Activated T-cell treated with anti-CD3 and anti-CD28 coated beads for 24 hours (primary cell): ENCODE measurements at regions not wholly inside any gene's neighbourhood (a gene's known extent, or its start where the extent isn't known, plus 50 kb on each side); places are given as distances from the start of the nearest gene placed in this dataset.

Source experiments
- DNase-seq: peaks from one replicate; pipeline ENCODE4 v3.0.0-alpha.2; 2020; ENCODE audit warnings: low read depth

DNA sequence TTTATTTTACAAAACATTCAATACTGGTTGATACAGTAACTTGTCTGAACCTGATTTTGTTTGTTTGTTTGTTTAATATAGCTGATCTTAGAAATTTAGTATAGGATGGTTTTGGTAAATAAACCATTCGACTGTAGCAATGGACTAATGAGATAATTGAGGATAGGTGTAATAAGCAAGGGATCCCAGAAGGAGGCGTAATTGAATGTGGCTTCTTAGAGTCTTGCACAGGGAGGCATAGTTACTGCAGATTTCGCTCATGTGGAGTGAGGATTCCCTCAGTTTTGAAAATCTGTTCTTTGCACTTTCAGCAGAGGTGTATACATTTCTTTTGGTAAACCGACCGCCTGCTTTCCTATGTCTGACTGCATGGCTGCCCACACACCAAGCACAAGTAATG, 709.6 kb downstream of the SOCS6 start:
- DNase-seq = no peak

DNA sequence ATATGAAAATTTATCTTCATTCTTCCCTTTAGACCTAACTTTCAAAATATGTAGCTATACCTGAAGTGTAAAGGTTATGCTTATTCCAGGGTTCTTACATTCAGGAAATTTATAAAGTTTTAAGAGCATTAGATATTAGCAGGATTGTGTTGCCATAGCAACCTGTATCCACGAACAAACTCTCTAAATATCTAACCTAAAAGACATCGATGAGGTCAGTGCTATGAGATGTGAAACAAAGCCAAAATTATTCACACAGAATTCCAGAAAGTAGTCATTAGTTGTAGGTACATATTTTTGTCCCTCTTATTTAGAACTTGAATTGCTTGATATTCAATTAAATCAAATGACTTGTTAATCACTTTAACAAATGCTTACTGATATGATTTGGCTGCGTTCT, 705.3 kb downstream of the SOCS6 start:
- DNase-seq = no peak

DNA sequence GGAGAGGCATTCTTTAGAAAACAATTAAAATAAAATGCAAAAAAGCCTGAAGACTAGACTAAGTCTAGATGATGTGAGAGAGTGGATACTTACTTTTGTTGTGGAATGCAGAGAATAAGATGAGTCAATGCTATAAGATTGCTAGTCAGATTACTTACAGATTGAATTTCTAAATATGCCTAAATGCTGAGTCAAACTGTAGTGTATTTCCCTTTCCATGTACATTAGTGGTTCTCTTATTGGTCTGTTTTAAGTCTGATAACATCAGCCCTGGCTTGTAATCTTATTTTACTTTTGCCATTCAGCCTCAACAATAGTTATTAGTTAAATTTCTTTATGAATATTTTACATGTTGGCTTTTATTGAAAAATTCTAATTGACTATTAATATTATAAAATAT, 702.7 kb downstream of the SOCS6 start:
- DNase-seq = no peak

DNA sequence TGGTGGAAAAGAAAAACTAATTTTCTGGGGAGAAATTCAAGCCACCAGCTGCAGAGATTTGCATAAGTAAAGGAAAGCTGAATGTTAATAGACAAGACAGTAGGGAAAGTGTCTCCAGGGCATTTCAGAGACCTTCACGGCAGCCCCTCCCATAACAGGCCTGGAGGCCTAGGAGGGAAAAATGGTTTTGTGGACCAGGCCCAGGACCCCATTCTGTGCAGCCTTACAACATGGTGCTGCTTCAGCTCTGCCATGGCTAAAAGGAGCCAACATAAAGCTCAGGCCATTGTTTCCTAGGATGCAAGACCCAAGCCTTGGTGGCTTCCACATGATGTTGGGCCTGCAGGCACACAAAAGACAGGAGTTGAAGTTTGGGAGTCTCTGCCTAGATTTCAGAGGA, 697.1 kb downstream of the SOCS6 start:
- no peak for DNase-seq

DNA sequence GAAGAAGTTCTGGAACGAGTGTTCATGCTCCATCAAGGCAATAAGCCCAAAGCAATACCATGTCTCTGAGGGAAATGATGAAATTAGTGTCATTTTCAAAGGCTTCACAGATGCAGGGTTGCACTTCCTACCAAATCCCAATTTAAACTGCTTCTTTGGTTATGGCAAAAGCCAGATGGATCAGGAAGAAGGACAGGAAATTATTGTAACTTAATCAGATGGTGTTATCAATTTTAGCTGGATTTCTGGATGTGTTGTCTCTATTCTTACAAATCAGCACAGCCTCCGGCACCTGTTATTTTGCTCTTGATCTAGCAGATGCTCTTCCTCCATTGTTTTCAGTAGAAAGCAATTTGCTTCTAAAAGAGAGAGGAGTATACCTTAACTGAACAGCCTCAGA, 693.4 kb downstream of the SOCS6 start:
- no peak for DNase-seq

DNA sequence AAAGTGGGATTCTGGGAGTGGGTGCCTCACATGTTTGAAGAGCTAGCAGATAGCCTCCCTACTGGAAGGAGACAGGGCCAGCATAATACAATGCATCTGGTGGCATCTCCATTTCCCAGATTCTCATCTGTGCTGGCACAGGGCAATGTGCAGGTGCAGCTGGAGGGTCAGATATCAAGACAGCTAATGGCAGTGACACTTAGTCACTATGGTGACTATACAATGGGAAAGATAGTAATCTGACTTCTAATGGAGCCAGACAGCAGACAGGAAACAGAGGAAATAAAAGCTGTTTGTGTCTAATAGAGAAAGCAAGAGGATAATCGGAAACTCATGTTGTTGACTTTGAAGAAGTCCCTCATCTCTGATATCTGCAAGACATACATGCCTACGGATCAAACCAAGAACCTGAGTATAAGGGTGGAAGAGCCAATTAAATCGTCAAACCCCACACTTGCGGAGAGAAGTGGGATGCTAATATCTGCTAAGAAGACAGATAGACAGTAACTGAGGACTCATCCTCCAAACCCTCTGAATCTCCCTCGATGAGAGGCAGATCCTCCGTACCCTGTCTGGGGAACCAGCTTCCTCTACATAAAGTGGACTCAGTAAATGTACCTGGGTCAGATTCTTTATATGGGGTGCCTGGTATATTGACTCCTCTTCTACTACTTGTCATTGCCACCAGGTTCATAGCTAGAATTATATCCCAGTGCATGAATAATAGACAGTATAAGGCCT, 692.7 kb downstream of the SOCS6 start:
- no peak for DNase-seq

DNA sequence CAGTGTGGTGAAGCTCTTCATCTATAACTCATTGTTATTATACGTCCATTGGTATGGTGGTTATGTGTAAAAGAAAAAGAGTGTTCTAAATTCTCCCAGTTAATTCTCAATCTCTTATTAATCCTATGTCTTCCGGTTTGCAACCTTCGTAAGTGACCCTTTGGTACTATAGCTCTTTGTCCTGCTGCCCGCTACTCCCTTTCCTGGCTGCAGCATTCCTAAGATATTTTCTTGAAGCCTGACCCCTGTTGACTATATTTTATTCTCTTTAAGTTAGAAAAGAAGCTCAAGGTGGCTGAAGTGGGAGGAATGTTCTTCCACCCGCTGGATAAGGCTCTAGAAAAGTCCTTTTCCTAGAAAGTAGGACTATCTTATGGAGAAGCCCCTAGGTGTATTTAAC, 684.8 kb downstream of the SOCS6 start:
- no peak for DNase-seq

DNA sequence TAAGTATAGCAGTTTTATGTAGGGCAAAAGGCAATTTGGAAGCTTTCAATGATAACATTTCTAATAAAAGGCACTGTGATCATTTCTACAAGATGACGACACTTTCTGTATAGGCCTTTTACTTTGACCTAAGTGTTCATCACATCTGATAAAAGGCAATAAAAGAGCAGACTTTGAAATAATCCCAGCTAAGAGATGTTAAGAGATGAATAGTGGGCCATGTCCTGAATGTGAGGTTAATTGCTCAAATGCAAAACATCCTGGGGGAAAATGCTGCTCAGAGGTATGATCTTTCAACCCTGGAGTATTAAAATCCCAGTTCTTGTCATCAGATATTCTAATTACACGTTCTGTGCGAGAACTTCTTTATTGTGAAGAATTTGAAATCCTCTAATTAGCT, 677.6 kb downstream of the SOCS6 start:
- DNase-seq = no peak

DNA sequence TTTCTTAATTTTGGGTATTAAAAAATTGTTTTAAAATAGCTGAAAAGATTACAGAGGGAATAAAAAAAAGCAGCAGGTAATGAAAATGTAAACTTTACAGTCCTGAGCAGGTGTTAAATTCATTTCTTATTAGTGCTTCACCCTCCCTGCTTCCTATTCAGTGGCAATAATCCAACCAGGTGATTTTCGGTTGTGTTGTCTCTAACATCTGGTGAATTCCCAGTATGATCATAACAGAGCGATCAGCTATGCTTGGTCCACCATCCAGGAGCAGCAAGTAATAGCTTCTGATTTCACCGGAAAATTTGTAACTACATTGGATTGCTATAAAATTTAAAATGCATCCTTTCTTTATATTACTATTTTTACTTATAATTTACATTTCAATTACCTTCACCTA, 673.1 kb downstream of the SOCS6 start:
- DNase-seq = no peak

DNA sequence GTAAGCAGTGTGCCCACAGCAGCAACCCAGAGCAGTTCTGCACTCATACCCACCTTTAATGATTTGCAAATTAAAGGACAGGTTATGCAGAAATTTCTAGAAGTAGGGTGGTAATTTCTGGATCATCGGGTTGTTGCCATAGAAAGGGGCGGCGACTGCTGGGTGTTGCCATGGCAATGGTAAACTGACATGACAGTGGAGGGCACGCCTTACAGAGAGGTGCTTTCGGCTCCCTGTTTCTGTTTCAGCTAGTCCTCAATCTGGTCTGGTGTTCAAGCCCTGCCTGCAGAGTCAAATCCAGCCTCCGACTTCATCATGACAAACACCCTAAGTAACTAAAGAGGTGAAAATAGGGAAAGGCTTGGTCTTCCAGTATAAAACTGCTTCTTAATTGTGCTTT, 667.7 kb downstream of the SOCS6 start:
- no peak for DNase-seq

DNA sequence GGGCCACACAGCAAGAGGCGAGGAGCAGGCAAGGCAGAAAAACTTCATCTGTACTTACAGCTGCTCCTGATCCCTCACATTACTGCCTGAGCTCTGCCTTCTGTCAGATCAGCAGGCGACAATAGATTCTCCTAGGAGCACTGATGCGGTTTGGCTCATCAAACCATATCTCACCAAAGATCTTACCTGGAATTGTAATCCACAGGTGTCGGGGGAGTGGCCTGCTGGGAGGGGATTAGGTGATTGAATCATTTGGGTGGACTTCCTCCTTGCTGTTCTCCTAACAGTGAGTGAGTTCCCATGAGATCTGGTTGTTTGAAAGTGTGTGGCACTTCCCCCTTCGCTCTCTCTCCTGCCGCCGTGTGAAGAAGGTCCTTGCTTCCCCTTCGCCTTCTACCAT, 647.3 kb downstream of the SOCS6 start:
- DNase-seq = no peak

DNA sequence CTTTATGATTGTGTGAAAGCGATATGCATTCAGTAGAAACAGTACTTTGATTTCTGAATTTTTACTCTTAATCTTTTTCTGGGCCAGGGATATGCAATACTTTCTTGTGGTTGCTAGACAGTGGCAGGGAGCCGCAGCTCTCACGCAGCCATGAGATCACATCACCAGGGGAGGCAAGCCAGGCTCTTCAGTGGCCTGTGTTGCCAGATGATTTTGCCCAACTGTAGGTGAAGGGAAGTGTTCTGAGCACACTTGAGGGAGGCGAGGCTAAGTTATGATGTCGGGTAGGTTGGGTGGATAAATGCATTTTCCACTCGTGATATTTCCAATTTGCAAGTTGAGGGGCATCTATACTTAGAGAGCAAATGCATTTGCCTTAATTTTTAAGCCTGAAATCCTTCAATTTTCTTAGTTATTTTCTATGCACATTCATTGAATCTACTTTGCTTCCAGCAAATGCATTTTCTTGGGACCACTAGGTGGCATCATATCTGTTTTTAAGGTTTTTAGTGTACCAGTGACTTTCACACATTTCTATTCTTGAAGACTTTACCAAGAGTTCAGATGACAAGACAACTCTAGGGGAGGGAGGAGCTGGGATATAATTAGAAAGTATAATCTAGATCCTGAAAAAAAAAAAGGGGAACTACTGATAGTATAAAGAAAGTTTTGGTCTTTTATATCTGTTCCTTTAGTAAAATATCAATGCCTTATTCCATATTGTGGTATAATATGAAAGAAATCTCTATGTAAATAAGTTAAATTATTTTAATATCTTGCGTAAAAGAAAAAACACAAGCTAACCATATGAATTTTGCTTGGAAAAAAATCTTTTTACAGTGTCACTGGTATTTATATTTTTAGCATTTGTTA, 643.3 kb downstream of the SOCS6 start:
- DNase-seq = no peak

DNA sequence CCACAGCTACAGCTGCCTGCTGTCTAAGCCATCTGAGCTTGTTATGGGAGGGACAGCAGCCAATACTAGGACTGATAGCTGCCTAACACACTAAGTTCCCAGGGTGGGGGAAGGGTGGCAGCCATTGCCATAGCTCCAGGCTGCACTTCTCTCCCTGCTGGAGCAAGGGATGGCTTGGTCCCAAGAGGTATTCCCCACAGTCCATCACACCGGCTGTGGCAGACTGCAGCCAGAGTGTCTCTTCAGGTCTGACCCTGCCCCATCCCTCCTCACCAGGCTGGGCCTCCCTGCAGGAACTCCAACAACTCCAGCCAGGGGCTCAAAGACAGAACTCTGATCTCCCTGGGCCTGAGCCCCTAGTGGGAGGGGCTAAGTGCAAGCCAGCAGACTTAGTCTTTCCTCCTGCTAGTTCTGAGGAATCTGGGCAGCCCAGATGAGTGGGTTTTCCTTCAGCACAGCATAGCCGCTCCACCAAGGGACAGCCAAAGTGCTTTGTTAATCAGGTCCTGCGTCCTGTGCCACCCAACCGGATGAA, 632.1 kb downstream of the SOCS6 start:
- DNase-seq = no peak

DNA sequence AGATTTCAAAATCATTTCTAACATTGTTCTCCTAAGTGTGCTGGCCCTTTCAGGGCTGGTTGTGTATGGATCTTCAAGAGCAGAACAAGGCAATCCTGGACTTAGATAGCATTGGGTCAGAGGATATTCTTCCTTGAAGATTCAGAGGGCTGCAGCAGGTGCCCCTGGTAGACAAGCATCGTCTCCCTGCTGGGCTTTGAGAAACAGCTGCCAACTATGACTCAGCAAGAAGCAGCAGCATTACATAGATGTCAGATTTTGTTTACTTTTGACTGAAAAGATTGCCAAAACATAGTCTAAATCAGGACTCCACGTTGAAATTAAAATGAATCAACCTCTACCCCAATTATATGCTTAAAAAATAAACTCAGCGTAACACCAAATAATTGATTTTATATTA, 618.8 kb downstream of the SOCS6 start:
- DNase-seq = no peak

DNA sequence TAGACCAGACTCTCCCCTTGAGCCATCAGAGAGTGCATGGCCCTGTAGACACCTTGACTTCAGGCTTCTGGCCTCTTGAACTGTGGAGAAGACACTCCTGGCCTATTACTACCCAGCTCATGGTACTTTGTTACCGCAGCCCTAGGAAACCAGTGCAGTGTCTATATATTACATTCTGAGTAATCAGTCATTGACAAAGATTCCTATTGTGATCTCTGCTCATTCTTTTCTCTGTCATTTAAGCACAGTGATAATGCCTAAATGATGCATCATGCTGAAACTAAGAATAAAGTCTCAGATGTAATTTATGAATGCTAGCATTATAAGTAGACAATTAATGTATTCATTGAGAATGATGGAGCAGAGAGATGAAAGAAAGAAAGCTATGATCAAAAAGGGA, 603.5 kb downstream of the SOCS6 start:
- DNase-seq = no peak

DNA sequence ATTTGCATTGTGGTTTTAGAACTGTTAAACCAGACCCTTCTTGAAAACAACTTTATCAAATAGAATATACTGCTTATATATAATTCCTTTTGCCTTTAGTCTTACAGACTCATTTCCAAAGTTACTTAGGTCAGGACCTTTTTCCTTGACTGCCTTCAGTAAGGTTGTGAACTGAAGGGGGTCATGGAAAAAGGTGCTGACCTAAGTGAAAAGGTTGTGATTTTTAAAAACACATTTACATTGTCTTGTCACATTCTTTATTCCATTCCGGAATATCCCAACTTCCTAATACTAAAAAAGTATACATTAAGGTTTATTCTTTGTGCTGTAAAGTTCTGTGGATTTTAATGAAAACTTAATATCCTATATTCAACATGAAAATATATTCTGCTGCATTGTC, 581.4 kb downstream of the SOCS6 start:
- DNase-seq = no peak

DNA sequence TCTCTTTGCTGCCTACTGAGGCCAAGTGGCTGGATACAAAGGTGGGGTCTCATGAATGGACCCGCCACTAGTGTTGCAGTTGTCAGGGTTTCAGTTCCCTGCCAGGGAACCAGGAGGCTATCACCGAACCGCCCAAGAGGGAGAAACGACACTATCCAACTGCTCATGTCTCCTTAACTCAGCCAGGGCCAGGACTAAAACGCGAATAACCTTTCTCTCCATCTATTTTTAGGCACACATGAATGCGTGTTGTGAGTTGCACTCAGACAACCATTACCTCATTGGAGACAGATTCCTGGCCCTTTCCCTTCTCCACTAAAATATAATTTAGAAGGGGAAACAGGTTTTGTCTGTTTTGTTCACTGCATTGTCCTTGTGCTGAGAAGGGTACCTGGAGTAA, 559.5 kb downstream of the SOCS6 start:
- DNase-seq = no peak

DNA sequence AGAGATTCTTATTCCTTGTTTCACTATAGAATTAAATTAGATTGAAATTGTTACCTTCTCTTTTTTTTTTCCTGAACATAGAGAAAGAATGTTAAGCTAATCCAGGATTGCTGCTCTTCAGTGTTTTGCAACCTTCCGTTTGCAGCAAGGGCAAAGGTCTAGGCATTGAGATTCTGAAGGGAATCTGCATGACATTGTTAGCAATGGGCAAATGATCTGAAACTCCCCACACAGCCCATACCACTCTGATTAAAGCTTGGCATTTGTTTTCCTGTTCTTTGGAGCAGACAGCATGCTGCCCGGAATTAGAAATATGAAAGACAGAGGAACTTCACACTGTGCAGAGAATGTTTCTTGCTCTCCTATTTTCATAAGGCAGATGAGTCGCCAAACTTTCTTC, 551.8 kb downstream of the SOCS6 start:
- DNase-seq = no peak

DNA sequence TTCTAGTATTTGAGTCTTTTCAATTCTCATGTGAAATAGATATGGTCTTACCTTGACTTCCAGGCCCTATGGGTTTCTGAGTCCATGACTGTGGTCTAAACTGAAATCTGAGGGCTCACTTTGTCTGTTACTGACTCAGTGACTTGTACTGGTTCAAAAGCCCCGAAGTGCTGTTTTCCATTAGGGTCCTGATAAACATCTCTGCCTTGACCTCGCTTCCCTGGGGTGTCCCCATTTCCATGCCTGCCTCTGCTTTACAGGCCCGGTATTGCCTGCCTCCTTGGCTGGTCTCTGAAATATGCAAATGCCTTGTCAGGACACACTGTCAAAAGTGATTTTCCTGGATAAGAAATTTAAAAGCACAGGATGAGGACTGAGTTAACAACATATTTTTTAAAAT, 538.8 kb downstream of the SOCS6 start:
- DNase-seq = no peak

DNA sequence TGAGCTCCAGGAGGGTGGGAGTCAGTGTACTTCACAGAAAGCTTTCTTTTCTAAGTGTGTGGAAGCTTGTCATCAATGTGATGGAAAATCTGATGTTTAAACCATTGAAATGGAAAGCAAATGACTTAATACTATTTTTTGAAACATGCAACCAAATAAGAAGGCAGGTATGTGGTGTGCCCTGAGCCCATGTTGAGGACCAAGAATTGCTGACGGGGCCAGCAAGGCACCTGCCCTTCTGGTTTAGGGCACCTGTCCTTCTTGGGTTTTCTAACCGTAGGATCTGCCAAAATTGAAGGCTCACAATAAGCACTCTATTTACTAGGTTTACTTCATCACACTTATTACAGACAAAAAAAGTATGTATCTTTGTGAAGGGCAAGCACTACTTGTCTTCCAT, 537.7 kb downstream of the SOCS6 start:
- DNase-seq = no peak

DNA sequence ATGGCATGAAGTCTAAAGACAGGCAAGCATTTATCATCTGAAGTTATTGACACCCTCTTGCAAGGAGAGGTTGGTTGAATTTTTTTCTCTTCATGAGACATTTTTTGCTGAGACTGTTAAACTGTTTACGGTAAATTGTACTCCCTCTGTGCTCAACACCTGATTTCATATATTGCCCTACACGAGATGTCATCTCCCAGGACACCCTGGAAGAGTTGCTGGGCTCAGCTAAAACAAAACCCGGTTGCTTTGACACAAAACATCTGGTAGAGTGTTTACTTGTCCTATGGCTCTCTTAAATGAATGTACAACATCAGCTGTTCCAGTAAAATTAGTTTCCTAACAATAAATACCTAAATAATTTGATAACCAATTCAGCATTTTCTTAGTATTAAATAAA, 533.8 kb downstream of the SOCS6 start:
- no peak for DNase-seq

DNA sequence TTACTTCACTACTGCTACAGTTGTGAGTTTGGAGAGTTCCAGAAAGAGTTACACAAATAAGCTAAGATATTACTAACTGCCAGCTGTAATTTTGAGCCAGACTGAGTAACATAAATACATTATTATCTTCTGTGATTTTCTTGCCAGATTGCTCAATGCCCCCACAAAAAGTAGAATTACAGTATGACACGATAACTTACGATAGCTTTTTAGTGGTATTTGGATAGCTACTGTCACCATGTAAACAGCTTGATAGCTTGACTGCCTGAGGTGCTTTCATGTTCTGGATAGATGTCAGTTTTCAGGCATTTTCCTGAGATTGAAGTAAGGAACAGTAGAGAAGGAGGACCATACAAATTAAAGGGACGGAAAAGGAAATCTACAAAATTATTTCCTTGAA, 533.3 kb downstream of the SOCS6 start:
- no peak for DNase-seq

DNA sequence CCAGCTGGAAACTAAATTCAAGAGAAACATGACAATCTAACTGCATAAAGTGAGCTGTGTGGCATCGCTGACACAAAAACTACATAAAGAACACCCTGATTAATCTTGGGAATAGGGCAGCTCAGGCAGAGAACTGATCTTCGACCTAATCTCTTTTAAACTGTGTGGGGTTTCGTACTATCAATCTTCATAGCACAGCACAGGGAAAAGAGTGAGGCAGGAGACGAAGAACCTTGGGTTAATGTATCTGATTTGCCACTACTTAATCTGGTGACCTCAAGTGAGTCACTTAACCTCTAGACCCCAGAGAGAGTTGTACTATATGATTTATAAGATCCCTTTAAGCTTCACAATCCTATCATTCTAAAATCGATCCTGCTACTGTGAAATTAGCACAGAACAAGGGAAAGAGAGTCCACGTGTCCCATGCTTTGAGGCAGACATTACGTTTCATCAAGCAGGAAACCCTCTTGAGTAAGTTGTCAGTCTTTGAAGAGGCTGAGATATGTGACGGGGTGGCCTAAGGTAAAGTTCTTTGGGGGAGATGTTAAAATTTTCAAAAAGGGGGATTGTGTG, 519.7 kb downstream of the SOCS6 start:
- no peak for DNase-seq
